ENCODE measurements at regions not wholly inside any gene's neighbourhood (a gene's known extent, or its start where the extent isn't known, plus 50 kb on each side); places are given as distances from the start of the nearest gene placed in this dataset.

DNA sequence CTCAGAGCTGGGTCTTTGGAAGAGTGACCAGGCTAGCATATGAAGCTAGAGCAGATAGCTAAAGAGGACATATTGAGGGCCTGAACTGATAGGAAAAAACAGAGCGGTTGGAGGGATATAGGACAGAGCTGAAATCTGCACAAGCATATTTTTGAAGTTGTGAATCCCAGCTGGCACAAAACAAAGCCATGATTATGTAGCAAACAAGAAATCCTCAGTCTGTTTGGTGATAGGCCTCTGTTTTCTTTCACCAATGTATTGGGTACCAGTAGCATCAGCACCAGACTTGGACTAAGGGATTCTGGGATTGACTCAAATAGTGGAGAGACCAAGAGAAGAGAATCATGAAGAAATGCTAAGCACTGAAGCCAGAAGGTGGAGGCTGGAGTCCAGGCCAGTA, 151.0 kb downstream of the FAM43A start:
- no peaks in the 10 kb centered on the region for H3K9me3 ChIP-seq (ENCODE audit: low read length)
- ChIA-PET CTCF (ENCODE audit: low intra/inter-chr PET ratio, low total read pairs) (no interaction called here), POLR2A (no interaction called here)
- no peak overlapping the region for H3K9ac ChIP-seq (ENCODE audit: insufficient read depth, low read depth, low read length)
- H2AFZ ChIP-seq (ENCODE audit: low read length), result no peak overlapping the region
- no peak overlapping the region for H3K27ac ChIP-seq (ENCODE audit: extremely low read length, insufficient read depth, low read length)
- intact Hi-C loops (cut with micrococcal nuclease; ENCODE audit: unreplicated experiment), result no loop called here
- no peak for DNase-seq (ENCODE audit: low spot score)
- H3K79me2 ChIP-seq (ENCODE audit: insufficient read depth, low read length), result no peaks in the 10 kb centered on the region
- H4K20me1 ChIP-seq (ENCODE audit: insufficient read depth, low read length), result no peaks in the 10 kb centered on the region
- WGBS (ENCODE audit: low lambda C conversion rate), result 33% methylated on average over 1 of the region's 1 CpG
- FAIRE-seq, result no peak
- no peaks in the 10 kb centered on the region for H3K4me1 ChIP-seq (ENCODE audit: insufficient read depth, low read length)
- no TSS peak for BruUV-seq (replicated peaks)
- in situ Hi-C loops (cut with HindIII; ENCODE audit: extremely low pct_ligation_motif_present, low pct_unique_long_range_greater_than_20kb), result no loop called here
- no peak overlapping the region for H3K4me2 ChIP-seq (ENCODE audit: low read depth, low read length)
- no peaks in the 10 kb centered on the region for H3K36me3 ChIP-seq (replicated peaks in 1 of 2; ENCODE audit: control insufficient read depth in 1 of 2, insufficient read depth in 2 of 2, low read length in 2 of 2)
- H3K4me3 ChIP-seq (replicated peaks in 1 of 3; ENCODE audit: insufficient read depth in 1 of 3, low read depth in 2 of 3, low read length in 3 of 3), result no peak overlapping the region
- H3K27me3 ChIP-seq (ENCODE audit: control insufficient read depth in 1 of 2, insufficient read depth in 2 of 2, low read length in 2 of 2), result peaks cover 0 to 25% of the 10 kb centered on the region in 2 experiments; a peak in 1 of 5 replicates
- no peak for ATAC-seq
- TF ChIP-seq ZNF83 (CRISPR knock-in tag; IDR thresholded peaks at IDR 0.05; ENCODE audit: borderline replicate concordance) (no peak), IRF2 (CRISPR knock-in tag; IDR thresholded peaks at IDR 0.05) (no peak), ZMYM3 (CRISPR knock-in tag; IDR thresholded peaks at IDR 0.05) (no peak), ZFAT (CRISPR knock-in tag; conservative IDR thresholded peaks at IDR 0.05) (no peak), ZSCAN25 (CRISPR knock-in tag; IDR thresholded peaks at IDR 0.05) (no peak), ZBTB38 (CRISPR knock-in tag; IDR thresholded peaks at IDR 0.05) (no peak), ZNF501 (CRISPR knock-in tag; IDR thresholded peaks at IDR 0.05) (no peak), HNRNPLL (IDR thresholded peaks at IDR 0.05; ENCODE audit: low read depth, low read length, poor library complexity, severe bottlenecking) (no peak)
- TF ChIP-seq, protein P1, sequence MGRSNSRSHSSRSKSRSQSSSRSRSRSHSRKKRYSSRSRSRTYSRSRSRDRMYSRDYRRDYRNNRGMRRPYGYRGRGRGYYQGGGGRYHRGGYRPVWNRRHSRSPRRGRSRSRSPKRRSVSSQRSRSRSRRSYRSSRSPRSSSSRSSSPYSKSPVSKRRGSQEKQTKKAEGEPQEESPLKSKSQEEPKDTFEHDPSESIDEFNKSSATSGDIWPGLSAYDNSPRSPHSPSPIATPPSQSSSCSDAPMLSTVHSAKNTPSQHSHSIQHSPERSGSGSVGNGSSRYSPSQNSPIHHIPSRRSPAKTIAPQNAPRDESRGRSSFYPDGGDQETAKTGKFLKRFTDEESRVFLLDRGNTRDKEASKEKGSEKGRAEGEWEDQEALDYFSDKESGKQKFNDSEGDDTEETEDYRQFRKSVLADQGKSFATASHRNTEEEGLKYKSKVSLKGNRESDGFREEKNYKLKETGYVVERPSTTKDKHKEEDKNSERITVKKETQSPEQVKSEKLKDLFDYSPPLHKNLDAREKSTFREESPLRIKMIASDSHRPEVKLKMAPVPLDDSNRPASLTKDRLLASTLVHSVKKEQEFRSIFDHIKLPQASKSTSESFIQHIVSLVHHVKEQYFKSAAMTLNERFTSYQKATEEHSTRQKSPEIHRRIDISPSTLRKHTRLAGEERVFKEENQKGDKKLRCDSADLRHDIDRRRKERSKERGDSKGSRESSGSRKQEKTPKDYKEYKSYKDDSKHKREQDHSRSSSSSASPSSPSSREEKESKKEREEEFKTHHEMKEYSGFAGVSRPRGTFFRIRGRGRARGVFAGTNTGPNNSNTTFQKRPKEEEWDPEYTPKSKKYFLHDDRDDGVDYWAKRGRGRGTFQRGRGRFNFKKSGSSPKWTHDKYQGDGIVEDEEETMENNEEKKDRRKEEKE (IDR thresholded peaks at IDR 0.05), result no peak
- TF ChIP-seq, protein P2, sequence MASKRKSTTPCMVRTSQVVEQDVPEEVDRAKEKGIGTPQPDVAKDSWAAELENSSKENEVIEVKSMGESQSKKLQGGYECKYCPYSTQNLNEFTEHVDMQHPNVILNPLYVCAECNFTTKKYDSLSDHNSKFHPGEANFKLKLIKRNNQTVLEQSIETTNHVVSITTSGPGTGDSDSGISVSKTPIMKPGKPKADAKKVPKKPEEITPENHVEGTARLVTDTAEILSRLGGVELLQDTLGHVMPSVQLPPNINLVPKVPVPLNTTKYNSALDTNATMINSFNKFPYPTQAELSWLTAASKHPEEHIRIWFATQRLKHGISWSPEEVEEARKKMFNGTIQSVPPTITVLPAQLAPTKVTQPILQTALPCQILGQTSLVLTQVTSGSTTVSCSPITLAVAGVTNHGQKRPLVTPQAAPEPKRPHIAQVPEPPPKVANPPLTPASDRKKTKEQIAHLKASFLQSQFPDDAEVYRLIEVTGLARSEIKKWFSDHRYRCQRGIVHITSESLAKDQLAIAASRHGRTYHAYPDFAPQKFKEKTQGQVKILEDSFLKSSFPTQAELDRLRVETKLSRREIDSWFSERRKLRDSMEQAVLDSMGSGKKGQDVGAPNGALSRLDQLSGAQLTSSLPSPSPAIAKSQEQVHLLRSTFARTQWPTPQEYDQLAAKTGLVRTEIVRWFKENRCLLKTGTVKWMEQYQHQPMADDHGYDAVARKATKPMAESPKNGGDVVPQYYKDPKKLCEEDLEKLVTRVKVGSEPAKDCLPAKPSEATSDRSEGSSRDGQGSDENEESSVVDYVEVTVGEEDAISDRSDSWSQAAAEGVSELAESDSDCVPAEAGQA (IDR thresholded peaks at IDR 0.05; ENCODE audit: low read depth), result no peak
- TF ChIP-seq, protein P2 (CRISPR knock-in tag; IDR thresholded peaks at IDR 0.05; ENCODE audit: borderline replicate concordance), result no peak
- TF ChIP-seq, protein P3, sequence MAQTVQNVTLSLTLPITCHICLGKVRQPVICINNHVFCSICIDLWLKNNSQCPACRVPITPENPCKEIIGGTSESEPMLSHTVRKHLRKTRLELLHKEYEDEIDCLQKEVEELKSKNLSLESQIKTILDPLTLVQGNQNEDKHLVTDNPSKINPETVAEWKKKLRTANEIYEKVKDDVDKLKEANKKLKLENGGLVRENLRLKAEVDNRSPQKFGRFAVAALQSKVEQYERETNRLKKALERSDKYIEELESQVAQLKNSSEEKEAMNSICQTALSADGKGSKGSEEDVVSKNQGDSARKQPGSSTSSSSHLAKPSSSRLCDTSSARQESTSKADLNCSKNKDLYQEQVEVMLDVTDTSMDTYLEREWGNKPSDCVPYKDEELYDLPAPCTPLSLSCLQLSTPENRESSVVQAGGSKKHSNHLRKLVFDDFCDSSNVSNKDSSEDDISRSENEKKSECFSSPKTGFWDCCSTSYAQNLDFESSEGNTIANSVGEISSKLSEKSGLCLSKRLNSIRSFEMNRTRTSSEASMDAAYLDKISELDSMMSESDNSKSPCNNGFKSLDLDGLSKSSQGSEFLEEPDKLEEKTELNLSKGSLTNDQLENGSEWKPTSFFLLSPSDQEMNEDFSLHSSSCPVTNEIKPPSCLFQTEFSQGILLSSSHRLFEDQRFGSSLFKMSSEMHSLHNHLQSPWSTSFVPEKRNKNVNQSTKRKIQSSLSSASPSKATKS (CRISPR knock-in tag; IDR thresholded peaks at IDR 0.05), result no peak
